IPS-18c (cell line): ENCODE measurements at regions not wholly inside any gene's neighbourhood (a gene's known extent, or its start where the extent isn't known, plus 50 kb on each side); places are given as distances from the start of the nearest gene placed in this dataset.

ENCODE experiments used
- H3K4me3 ChIP-seq: 2 replicates; pipeline ENCODE4 v1.7.0; 2013; ENCODE audit warnings: low read depth, mild to moderate bottlenecking, low read length, moderate library complexity; ENCODE audit not compliant: insufficient read depth
- H3K9me3 ChIP-seq: one replicate; pipeline ENCODE4 v1.6.1; 2013; ENCODE audit warnings: mild to moderate bottlenecking, low read length, moderate library complexity; ENCODE audit not compliant: control insufficient read depth, insufficient read depth

DNA sequence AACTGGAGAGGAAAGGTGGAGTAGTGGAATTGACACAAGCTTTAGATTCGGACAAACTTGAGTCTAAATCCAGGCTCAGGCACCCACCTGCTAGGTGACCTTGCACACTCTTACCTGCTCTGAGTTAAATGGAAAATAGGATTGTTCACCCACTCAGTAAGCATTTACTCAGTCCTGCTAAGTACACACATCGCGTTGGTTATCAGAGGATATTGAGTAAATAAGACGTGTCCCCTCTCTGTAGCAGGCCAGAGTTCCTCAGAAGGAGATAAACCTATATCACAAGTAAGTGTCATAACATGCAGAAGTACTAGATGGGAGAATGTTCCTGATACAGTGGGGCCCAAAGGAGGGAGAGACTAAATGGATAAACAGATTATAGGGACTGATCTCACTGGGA lies 117.7 kb downstream of the SMIM20 start:
- H3K4me3 ChIP-seq = no peak overlapping the region; the same call in 1 of the 2 replicates
- H3K9me3 ChIP-seq = no peaks in the 10 kb centered on the region

DNA sequence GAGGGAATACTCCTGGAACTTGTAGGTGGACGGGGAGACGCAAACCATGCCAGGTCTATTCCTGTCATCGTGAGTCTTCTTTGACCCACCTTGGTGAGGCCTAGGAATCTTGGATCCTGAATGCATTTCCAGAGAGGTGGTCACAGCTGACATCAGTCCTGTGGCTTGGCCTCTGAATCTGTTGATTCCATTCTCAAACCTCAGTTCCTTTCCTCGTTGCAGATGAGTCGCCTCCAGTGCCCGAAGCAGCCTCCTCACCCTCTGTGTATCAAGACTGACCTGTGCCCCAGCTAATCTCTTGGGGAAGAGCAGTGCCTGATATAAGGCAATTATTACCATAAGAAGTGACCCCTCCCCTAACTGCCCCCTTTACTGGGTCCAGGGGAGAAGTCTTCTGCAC lies 118.1 kb downstream of the SMIM20 start:
- Histone ChIP-seq H3K9me3 (no peaks in the 10 kb centered on the region), H3K4me3 (no peak overlapping the region)

DNA sequence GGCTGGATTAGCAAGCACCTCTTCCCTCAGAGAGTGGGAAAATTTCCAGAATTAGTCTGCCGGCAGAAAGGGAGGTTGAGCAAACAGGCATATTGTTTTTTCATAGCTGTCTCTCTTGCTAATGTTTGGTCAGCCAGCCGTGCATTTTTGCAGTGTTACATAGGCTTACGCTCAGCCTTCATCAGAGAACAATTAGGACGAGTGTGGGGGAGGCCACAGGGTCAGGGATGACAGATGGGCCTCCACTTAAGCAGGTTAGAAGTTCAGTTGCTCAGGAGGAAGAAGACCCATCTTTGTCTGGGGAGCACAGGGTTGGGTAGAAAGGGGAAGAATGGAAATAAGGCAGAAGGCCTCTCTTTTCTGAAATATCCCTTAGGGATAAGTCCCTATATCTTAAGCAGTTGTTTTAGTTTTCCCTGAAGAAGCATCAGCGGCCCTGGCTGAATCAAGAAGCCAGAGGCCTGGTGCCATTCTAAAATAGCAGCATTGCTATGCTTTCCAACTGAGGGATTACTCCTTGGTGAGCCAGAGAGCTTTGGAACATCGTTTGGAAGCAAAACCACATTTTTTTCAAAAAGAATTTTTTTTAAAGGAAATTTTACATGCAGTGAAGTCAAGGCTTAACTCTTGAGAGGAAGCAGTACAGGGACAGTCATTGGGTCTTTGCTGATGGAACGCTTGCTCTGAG lies 118.8 kb downstream of the SMIM20 start:
- Histone ChIP-seq H3K4me3 (no peak overlapping the region), H3K9me3 (no peaks in the 10 kb centered on the region)

GRCh38 chr4:26033389-26033788 lies 119.4 kb downstream of the SMIM20 start:
- H3K4me3 ChIP-seq = no peak overlapping the region
- H3K9me3 ChIP-seq = no peaks in the 10 kb centered on the region

- no peak overlapping the region for H3K4me3 ChIP-seq
- no peaks in the 10 kb centered on the region for H3K9me3 ChIP-seq
These were observed 120.8 kb downstream of the SMIM20 start for GRCh38 chr4:26034849-26035248.

DNA sequence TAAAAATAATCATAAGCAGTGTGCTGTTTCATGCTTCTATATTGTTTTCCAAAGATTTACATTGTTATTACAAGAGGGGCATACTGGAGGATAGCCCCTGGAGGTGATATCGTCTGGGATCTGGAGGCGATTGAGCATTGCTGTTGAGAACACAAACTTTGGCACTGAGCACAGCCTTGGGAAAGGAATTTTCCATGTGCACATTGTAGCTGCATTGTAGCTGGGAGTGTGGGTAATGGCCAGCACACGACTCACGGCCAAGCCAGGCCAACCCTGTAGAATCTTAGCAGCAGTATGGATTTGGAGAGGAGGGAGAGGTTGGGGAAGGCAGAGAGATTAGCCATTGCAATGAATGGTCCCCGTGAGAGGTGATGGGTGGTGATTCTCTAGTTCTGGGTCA lies 121.9 kb downstream of the SMIM20 start:
- H3K4me3 ChIP-seq = no peak overlapping the region
- no peaks in the 10 kb centered on the region for H3K9me3 ChIP-seq

- Histone ChIP-seq H3K4me3 (no peak overlapping the region), H3K9me3 (no peaks in the 10 kb centered on the region)
These were observed 125.8 kb downstream of the SMIM20 start for GRCh38 chr4:26039639-26040359.

DNA sequence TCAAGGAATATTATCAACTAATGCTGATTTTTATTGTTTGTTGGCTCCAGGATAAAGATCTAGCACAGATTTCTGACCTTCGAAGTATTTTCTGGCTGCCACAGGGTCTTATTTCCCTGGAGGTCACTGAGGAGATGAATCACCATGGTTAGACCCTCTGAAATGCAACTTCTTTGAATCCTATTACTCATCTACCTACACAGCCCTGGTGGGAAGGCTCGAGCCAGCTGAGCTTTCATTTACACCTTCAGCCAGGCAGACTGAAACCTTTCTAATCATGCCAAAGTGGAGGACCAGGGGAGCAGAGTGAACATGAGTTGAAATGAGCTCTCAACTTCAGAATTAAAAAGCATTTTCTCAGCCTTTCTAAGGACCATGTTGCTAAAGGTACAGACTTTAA lies 130.5 kb downstream of the SMIM20 start:
- Histone ChIP-seq H3K9me3 (no peaks in the 10 kb centered on the region), H3K4me3 (no peak overlapping the region)

- Histone ChIP-seq H3K4me3 (no peak overlapping the region), H3K9me3 (no peaks in the 10 kb centered on the region)
These were observed 131.0 kb downstream of the SMIM20 start for GRCh38 chr4:26044983-26045382.

DNA sequence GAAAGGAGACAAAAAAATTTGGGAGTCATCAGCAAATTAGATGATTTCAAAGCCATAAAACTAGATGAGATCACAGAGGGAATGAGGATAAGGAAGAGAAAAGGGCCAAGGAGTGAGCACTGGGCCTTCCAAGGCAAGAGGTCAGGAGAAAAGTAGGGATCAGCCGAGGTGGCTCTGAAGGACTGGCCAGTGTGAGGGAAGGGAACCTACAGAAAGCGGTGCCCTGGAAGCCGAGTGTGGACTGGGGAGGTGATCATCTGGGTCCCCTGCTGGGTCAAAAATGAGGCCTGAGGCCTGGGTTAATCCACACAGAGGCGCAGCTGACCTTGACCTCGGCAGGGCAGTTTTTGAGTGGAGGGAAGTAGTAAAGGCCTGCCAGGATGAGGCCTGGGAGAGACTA lies 133.8 kb downstream of the SMIM20 start:
- H3K4me3 ChIP-seq = no peak overlapping the region; the same call in 1 of the 2 replicates
- no peaks in the 10 kb centered on the region for H3K9me3 ChIP-seq

DNA sequence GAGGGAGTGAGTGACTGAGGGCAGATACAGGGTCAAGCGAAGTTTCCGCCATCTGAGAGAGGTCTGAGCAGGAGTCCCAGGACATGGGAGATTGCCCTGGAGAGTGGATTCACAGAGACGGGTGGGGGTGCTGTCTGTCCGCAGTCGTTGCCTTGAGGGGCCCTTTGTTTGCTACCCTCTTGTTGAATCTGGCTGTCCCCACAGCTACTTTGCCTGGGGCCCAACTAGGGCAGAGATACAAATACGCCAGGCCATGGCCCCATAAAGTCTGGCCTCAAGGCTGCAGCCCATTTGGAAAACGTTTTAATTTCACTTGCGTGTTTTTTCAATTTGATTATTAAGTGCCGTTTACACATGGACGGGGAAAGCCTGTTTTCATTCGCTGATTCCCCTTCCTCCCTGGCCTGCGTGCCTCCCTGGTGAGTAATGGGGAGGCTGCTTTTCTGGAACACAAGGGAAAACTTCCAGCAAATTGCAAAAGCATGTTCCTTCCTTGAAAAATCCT lies 134.4 kb downstream of the SMIM20 start:
- no peaks in the 10 kb centered on the region for H3K9me3 ChIP-seq
- H3K4me3 ChIP-seq = no peak overlapping the region

GRCh38 chr4:26048950-26049349 lies 134.9 kb downstream of the SMIM20 start:
- Histone ChIP-seq H3K4me3 (no peak overlapping the region; the same call in 1 of the 2 replicates), H3K9me3 (no peaks in the 10 kb centered on the region)

- no peak overlapping the region for H3K4me3 ChIP-seq
These were observed 135.4 kb downstream of the SMIM20 start for GRCh38 chr4:26049447-26049846.

DNA sequence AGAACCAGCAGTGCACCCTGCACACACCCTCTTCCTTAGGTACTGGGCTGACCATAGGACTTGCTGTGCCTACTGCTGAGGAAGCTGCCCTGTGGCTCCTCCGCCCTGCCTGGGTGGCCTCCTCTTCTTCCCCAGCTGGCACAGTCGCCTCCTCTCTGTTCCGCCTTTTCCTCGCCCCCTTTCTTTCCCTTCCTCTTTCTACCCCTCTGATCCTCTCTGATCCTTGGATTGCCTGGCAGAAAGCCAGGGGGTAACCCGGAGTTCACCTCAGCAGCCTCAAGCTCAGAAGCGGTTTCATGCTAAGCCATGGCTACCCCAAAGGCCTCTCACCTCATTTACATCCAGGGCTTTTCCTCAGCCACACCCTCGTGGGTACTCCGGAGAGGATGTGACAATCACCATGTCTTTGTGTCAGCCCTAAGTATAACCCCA lies 136.2 kb downstream of the SMIM20 start:
- H3K9me3 ChIP-seq = no peaks in the 10 kb centered on the region
- H3K4me3 ChIP-seq = no peak overlapping the region

More at GRCh38 chr4:26049447-26049846, 135.4 kb downstream of the SMIM20 start:
- no peaks in the 10 kb centered on the region for H3K9me3 ChIP-seq

DNA sequence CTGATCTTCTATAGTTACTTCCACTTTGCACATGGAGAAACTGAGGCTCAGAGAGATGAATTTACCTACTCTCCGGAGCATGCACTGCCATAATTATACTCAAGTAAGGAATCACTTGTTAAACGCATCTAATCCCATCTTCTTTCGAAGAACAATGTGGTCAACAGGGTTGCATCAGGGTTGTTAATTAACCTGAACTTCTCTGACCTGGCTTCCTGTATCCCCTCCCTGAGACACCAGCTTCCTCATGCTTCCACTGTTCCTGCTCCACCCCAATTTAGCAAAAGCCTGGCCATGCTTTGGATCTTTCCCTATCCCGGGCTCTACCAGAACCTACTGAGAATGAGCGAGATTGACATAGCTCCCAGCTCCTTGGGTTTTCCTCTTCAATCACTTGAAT lies 136.7 kb downstream of the SMIM20 start:
- Histone ChIP-seq H3K4me3 (no peak overlapping the region), H3K9me3 (no peaks in the 10 kb centered on the region)

DNA sequence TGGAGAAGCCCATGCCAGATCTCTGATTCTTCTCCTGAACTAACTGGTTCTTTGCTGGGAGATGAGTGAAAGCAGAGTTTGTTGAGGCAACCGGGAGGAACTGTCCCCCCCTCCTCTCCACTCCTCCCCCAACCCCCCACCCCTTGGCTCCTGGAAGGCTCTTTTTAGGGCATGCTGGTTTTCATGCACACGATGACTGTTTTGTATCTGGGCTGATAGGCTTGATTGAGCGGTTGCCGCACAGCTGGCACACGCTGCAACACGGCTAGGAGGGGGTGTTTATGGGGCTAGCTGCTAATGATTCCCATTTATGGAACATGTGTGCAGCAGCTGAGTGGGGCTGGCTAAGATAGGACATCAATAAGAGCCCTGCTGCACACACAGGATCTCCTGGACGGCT lies 137.2 kb downstream of the SMIM20 start:
- no peak overlapping the region for H3K4me3 ChIP-seq
- H3K9me3 ChIP-seq = peaks cover 2% of the 10 kb centered on the region

- no peak overlapping the region for H3K4me3 ChIP-seq
These were observed 138.9 kb downstream of the SMIM20 start for GRCh38 chr4:26052663-26053541.

More at GRCh38 chr4:26052663-26053541, 138.9 kb downstream of the SMIM20 start:
- peaks cover 2% of the 10 kb centered on the region for H3K9me3 ChIP-seq
